NCI-H510A (cell line): ENCODE measurements at regions not wholly inside any gene's neighbourhood (a gene's known extent, or its start where the extent isn't known, plus 50 kb on each side); places are given as distances from the start of the nearest gene placed in this dataset.

Experiments used
- DNase-seq: peaks from one replicate; lab custom pipeline; 2025; lab: John Stamatoyannopoulos, UW

GRCh38 chr16:48438414-48438813 is 53.2 kb upstream of the SIAH1 start:
- DNase-seq: no peak

GRCh38 chr16:48435906-48436305 is 50.7 kb upstream of the SIAH1 start:
- no peak for DNase-seq

- no peak for DNase-seq
Observed at GRCh38 chr16:48435318-48435680, 50.1 kb upstream of the SIAH1 start.
